ENCODE measurements at regions not wholly inside any gene's neighbourhood (a gene's known extent, or its start where the extent isn't known, plus 50 kb on each side); places are given as distances from the start of the nearest gene placed in this dataset.

DNA sequence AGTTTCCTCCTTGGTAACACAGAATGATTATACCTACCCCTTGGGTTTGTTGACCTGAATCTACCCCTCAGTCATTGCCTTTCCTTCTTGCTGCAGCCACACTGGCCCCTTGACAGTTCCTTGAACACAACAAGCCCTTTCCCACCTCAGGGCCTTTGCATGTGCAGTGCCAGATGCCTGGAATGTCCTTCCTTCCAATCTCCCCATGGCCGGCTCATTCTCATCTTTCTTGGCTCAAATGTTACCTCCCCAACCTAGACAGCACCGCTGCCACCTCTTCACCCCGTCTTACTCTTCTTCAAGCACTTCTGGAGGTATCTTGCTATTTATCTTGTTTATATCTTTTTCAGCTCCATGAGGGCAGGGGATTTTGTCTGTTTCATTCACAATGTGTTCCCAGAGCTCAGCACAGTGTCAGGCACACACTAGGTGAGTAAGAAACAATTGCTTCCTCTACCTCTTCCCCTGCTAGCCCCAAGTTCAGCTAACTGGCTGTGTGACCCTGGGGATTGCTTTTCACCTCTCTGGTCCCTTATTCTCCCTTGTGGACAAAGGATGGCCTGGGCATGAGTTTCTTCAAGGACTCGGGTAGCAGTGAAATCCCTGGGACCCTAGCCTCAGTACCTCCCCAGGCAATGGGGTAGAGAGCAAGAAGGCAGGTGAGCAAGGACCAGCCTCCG lies 121.5 kb downstream of the CEBPB start:
- TF ChIP-seq, protein P1, sequence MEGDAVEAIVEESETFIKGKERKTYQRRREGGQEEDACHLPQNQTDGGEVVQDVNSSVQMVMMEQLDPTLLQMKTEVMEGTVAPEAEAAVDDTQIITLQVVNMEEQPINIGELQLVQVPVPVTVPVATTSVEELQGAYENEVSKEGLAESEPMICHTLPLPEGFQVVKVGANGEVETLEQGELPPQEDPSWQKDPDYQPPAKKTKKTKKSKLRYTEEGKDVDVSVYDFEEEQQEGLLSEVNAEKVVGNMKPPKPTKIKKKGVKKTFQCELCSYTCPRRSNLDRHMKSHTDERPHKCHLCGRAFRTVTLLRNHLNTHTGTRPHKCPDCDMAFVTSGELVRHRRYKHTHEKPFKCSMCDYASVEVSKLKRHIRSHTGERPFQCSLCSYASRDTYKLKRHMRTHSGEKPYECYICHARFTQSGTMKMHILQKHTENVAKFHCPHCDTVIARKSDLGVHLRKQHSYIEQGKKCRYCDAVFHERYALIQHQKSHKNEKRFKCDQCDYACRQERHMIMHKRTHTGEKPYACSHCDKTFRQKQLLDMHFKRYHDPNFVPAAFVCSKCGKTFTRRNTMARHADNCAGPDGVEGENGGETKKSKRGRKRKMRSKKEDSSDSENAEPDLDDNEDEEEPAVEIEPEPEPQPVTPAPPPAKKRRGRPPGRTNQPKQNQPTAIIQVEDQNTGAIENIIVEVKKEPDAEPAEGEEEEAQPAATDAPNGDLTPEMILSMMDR (conservative IDR thresholded peaks at IDR 0.05) = no peak
- TF ChIP-seq ZFX (IDR thresholded peaks at IDR 0.05) = no peak
